ENCODE measurements at regions not wholly inside any gene's neighbourhood (a gene's known extent, or its start where the extent isn't known, plus 50 kb on each side); places are given as distances from the start of the nearest gene placed in this dataset.

DNA sequence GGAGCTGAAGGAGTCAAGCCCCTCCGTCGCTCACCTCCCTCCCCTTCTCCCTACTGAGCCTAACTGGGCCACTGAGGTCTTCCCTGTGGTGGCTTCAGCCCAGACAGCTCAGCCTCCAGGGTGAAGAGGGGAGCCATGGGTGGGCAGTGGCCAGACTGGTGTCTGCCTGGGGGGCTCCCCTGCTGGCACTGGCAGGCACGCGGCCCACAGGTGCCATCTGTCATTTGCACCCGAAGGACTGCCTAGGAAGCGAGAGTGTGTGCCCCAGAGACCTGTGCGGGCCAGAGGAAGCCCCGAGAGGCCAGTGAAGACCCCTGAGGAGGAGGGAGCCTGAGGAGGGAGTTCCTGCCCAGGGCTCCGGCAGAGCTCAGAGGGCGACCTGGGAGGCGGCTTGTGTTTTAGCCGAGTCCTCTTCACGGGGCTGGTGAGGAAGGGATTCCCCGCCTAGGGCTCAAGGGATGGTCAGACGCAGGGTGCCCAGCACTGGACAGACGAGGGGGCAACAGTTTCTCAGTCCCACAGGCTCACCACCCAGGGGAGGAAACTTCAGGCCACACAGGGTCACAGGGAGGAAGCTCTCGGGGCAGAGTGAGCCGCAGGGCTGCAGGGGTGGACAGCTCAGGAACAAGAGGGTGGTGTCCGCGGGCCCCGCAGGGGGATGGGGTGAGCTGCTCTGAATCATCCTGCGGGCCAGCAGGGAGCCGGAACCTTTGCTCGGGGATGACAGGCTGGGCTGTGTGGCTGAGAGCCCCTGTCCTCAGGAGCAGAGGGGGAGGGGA lies 76.2 kb upstream of the PPP2R2D start:
- DNase-seq: no peak

DNA sequence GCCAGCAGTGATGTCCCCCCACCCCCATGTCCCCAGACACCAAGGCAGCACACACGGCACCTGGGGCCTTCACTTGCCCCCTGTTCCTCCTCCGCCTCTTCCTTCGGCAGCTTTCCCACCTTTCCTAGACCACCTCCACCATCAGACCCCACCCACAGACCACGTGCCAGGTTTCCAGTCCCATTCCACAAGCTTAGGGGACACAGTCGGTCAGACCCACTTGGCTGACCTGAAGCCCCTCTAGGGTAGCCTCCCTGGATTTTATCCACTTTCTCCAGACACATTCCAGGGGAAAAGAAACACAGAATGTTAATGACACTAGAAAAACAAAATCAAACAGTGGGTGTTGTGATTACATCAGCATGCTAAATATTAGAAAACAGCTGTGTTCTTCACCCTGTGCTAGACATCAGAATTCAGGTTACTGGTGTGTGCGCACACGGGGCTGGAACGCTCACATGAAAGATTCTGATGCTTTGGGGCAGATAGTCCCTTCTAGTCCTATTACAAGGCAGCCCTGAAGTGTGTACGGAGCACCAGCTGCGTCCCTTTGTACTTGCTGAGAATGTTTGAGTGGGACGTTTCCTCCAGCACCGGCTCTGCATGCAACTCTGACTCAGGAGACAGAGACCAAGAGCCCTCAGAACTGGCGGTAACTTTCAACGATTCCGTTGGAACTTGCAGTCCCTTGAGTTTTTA lies 75.5 kb upstream of the PPP2R2D start:
- no peak for DNase-seq

DNA sequence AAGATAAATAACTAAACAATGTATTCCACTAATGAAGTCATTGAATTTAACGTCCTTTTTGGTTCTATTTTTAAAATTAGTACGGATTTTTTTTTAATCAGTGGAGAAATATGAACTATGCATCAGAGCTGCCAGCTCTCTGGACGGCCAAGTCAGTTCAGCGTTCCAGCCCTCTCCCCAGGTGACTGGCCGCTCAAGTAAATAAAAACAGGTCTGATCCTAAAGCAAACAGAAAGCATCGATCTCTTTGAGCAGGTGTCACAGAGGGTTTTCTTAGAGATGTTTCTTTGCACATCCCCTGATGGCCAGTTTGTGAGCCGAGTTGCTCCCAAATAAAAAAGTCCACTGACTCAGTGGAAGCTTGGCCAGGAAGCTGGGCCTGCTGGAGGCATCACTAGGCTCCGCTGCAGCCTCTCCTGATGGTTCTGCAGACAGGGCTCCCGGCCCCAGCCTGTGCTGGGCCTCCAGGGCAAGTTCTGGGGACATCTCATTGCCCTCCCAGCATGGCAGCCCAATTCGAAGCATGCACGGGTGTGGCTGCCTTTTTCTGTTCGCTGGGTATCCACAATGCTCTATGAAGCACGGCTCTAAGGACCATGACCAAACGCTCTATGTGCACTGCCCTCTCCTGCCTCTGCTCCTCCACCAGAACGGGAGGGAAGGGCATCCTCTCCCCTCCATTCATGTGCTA lies 74.7 kb upstream of the PPP2R2D start:
- no peak for DNase-seq

DNA sequence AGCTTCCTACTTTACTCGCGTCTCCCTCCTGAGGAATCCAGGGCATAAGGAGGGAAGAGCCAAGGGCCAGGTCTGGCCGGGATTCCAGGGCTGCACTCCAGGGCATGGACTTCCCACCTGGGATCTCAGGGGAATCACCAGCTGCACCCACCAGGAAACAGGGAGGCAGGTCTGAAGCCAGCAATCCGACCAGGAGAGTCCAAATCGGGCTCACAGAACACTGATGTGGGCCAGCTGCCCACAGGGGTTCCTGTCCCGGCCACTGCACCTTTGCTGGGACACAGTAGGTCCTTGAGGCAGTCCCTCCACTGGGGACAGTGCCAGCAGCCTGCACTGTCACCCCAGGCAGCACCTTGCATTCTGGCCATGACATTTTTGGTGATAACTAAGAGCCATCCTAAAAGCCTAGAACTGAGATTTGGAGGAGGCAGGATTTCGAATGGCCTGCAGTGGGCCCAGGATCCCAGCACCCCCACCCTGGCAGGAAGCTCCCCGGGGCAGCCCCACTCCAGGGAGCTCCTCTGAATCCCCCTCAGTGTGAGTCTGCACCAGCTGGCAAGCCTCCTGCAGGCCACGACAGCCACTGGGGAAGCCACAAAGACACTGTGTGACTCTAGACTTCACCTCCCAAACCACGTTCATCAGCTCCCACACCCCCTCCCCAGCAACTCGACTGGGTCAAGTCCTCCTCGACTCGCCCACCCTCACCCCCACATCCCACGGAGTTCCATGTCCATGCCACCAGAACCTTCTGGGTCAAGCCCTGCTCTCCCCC lies 71.5 kb upstream of the PPP2R2D start:
- DNase-seq: no peak

DNA sequence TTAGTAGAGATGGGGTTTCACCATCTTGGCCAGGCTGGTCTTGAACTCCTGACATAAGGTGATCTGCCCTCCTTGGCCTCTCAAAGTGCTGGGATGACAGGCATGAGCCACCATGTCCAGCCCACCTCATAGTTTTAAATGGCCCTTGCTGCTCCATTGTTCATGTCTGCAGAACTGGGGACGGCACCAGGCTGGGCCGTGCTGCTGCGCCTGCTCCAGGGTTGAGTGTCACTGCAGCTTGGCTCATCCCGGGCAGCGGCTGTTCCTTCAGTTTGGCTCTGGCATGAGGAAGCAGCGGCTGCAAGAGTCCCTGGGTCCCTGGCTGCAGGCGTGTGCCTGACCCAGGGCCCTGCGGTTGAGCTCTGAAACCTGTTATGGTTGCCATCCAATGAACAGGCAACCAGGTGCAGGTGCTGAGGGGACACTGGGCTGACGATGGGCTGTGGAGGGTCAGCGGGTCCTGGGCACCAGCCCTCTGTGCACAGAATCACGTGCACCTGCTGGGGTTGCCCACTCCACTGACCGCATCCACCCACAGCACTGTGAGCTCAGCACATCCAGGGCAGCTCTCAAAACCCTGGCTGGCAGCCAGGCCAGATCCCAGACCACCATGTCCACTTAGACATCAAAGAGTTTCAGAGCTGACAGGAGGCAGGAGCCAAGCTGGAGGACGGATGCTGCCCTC lies 70.2 kb upstream of the PPP2R2D start:
- no peak for DNase-seq

DNA sequence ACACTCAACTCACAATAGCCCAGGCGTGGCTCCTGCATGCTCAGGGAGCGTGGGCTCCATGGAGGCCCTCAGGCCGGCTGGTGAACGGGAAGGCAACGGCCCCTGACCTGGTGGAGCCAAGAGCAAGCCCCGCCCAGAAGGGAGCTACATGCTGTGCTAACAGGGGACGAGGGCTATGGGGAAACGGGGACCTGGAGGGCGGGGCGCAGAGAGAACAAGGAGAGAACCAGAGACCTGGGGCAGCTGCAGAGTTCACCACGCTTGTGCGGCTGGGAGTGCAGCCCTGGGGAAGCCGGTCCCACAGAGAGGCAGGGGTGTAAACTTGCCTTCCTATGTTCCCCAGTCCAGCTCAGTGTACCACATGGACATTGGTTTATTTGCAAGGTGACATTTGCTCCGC lies 69.2 kb upstream of the PPP2R2D start:
- no peak for DNase-seq

DNA sequence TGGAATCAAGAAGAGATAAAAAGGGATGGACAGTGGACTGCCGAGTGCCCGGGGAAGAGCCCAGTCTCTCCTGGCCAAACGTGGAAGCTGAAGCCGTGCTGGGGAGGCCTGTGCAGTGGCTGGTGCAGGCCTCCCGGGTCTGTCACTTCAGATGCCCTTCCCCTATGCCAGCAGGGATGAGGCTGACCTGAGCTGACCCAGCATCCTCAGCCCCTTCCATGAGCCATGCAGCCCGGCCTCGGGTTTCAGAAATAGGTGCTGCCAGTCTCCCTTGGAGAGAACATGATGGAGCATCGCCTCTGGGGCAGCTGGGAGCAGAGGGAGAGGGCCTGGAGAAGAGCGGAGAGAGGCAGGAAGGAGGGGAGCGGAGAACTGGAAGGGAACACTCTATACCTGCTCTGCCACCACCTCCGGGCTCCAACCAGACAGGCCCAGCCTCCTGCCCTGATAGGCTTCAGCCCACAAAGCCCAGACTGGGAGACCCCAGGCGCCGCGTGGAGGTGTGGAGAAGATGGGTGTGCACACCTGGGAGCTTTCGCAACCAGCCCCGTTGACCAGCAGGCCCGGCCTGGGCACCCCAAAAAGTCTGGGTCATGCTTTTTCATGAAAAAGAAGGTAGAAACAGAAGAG lies 68.6 kb upstream of the PPP2R2D start:
- no peak for DNase-seq

DNA sequence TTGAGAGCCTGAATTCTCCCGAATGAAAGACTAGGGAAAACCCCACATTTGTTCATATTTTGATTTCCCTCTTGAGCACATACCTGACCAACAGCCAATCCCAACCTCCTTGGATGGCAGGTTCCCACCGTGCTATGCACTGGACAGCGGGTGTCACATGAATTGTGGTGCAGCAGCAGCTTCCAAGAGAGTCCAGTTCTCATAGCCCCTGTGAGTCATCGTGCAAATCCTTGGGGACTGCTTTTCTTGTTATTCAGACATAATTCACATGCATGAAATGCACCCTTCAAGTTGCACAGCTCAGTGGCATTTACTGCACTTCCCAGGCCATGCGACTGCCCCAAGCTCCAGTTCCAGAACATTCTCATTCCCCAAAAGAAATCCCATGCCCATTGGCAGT lies 67.8 kb upstream of the PPP2R2D start:
- no peak for DNase-seq

DNA sequence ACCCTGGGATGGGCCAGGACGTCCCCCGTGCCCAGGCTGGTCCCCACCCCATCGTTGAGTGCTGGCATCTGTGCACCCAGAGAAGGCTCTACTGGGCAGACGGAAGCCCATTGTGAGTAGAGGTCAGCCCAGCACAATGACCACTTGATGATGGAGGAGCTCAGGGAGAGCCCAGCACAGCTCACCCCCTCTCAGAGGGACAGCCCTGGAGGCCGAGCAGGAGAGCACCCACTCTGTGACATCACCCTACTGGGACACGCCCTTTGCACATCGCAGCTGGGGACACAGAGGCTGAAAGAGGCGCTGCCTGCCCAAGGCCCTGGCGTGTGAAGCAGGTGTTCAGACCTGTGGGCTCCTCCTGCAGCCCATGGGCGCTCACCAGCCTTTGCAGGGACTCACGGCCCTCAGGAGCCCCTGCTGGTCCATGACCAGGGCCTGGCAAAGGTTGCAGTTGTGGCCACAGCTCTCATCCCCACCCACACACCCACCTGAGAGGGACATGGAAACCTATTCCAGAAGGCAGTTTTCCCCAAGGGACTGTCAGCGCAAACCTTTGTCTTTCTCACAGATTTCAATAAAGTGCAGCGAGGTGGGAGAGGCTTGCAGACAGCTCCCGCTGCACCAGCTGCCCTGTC lies 67.2 kb upstream of the PPP2R2D start:
- DNase-seq: no peak

DNA sequence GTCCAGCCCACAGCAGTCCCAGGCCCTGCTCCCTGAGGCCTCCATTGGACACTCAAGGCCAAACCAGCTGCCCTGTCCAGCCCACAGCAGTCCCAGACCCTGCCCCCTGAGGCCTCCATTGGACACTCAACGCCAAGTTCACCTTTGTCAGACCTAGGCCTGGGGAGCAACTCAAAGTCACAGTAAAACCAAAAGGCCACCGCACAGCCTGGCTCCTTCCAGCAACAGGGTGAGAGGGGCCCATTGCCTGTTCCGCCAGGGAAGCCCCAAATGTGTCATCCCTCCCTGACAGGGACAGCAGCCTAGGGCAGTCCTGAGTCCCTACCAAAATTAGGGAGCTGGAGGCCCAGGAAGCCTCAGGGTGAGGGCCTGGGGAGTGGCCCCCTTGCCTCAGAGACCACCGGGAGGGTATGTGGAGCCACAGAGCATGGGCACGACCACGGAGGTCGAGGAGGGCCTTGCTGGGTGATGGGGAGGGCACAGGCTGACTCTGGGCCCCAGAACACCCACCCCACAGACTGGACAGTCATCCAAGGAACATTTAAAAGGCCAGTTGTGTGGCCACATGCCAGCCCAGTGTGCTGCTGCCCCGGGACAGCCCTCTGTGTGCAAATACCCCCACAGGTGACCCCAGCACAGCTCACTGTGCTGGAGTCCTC lies 66.5 kb upstream of the PPP2R2D start:
- DNase-seq: no peak

DNA sequence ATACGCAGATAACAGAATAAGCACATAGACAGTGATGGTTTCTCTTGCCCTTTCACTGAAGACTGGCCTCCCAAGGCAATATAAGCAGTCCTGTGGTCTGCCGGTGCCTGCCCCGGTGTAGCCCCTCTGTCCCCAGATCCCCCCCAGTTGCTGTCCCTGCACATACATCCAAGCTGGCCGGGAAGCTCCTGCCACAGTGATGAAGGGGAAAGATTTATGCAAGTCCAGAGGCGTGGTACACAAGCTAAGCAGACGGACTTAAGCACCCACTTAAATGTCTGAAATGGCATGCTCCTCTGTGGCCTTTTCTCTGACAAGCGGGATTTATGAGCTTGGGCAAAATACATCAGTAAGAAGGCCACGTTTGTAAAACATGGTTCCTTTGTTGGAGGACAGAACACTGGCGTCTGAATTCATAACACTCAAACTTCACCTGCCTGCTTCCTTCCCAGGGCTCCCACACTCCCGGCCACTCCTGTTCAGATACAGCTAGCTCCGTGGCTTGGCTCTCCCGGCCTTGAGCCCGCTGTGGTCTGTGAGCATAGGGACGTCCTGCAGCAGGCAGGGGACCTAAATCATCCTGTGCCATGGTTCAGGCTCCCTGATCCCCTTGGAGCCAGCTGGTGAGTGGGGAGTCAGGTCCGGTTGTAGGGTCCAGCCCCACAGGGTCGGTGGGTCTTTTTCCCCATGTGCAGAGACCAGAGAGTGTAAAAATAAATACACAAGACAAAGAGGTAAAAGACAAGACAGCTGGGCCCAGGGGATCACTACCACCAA lies 61.7 kb upstream of the PPP2R2D start:
- no peak for DNase-seq

DNA sequence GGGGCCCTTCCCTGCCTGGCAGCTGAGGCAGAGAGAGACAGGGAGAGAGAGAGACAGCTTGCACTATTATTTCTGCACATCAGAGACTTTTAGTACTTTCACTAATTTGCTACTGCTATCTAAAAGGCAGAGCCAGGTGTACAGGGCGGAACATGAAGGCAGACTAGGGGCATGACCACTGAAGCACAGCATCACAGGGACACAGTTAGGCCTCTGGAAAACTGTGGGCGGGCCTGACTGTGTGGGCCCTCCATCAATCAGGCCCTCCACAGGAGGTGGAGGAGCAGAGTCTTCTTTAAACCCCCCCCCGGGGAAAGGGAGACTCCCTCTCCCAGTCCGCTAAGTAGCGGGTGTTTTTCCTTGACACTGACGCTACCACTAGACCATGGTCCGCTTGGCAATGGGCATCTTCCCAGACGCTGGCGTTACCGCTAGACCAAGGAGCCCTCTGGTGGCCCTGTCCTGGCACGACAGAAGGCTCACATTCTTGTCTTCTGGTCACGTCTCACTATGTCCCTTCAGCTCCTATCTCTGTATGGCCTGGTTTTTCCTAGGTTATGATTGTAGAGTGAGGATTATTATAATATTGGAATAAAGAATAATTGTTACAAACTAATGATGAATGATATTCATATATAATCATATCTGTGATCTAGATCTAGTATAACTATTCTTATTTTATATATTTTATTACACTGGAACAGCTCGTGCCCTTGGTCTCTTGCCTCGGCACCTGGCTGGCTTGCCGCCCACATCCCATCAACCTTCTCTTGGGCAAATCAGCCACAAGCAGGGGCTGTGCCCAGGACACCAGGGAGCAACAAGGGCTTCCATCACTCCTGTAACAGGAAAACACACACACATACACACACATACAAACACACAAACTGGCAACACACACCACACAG lies 60.7 kb upstream of the PPP2R2D start:
- peak; percentile 20 for DNase-seq

DNA sequence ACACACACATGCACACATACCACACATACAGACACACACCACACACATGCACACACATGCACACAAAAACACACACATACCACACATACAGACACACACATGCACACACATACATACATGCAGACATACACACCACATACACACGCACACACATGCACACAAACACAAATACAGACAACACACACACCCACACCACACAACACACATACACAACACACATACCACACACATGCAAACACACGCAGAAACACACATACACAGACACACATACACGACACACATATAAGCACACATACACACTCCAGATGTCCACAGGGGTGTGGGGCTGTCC lies 60.1 kb upstream of the PPP2R2D start:
- no peak for DNase-seq

DNA sequence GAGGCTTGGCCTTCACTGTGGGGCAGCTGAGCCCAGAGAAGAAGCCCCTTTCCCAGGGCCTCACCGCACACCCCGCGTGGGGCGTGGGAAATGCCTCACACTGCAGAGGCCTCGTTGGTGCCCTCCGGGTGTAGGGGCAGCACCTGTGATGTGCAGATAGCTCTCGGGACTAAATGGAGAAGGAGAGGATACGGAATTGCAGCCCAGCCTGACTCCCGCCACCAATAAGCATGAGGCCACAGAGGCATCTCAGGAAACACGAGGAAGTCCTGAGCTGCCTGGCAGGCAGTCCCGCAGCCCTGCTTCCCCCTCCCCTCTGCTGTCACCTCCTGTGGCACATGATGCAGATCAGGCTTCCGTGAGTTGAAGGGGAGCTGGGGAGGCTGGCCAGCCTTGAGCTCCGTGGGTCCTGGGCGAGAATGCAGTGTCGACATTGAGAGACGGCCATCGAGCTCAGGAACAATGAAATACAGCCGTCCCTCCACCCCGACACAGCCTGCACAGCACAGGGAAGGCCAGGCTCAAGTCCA lies 59.6 kb upstream of the PPP2R2D start:
- no peak for DNase-seq

DNA sequence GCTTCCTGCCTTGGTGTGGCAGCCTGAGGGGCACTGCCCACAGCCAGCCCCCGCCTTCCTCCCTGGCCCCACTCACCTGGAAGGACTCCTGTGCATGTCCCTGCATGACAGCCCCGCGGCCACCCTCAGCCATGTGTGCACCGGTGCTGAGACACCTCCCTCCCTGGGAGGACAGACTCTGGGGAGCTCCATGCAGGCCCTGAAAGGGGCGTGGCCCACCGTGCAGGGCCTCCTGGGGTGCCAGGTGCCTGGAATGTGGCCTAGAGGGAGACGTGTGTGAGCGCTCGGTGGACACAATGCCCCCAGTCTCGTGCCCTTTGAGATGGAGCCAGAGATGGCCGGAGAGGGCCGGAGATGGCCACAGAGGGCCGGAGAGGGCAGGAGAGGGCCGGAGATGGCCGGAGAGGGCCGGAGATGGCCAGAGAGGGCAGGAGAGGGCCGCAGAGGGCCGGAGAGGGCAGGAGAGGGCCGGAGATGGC lies 59.1 kb upstream of the PPP2R2D start:
- no peak for DNase-seq

DNA sequence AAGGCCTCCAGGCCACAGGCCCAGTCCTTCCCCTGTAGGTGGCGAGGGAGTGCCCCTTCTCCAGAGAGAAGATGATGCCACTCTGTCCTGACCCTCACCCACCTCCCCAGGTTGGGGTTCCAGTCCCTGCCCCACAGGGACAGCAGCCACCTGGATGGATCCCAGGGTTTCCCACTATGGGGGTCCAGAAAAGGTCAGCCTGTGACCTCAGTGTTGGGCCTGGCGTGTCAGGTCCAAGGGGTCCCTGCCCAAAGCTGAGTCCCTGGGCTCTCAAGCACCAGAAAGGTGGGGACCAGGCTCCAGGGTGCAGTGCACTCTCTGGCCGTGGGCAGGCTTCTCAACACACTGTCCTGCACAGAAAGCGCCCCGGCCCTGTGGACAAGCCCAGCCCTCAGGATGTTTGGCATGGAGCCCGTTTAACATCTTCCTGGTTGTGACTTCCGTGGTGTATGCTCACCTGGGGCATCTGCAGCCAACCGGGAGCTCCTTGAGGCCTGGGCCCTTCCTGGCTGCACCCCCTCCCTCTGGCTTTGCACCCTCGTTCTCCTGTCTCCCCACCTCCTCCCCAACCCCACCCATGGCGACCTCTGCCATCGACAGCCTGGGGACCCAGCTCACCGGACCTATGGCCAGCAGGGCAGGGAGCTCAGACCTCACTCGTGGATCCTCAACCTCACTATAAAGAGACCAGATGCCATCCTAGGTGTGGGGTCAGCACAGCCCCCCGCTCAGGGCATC lies 58.3 kb upstream of the PPP2R2D start:
- no peak for DNase-seq

DNA sequence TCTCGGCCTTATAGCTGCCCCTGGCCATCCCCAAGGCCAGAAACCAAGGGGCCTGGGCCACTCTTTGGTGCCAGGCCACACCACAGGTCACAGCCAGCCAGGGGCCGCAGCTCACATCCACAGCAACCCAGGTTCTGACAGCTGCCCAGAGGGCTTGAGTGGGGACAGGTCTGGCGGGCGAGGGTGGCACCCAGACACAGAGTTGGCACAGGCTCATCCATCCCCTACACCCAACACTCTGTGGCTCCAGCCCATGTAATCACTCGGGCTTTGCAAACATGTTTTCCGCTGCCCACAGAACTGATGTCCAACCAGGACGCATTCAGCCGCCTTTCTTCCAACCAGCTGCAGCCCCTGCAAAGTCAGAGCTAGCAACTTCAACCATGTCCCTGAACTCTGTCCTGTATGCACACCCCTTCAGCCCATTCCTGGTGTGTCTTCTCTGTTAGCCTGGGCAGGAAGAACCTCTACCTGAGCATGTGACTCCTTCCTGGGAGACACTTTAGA lies 57.7 kb upstream of the PPP2R2D start:
- DNase-seq: no peak

DNA sequence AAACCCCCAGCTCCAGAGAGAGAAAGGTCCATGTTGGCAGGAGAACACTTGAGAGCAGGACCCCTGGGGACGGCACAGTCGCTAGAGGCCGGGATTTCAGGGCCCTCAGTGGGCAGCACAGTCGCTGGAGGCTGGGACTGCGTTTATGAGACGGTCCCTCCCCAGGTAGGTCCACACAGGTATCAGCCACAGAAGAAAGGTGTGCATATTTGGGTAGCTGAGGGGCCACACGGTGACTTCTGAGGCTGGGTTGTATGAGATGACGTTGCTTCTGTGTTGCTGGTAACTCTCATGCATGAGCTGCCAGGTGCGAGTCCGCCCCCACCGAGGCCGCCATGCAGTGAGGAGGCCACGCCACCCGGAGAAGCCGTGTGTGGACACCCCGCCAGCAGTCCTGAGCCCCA lies 56.9 kb upstream of the PPP2R2D start:
- DNase-seq: no peak
